ENCODE measurements at regions not wholly inside any gene's neighbourhood (a gene's known extent, or its start where the extent isn't known, plus 50 kb on each side); places are given as distances from the start of the nearest gene placed in this dataset.

DNA sequence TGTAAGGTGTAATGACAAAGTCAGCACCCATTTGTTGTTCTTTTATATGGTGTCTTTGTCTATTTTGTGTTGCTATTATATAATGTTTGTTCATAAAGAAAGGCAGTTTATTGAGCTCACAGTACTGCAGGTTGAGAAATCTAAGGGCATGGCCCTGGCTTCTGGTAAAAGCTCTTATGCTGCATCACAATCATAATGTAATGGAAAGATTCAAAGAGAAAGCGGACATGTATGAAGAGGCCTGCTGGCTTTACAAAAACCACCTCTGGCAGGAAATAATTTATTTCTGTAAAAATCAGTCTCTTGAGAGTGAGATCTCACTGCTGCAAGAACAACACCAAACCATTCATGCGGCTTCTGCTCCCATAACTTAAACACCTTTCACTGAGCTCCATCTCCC lies 746.7 kb upstream of the FAM174A start:
- no peaks in the 10 kb centered on the region for H3K9me3 ChIP-seq
- intact Hi-C loops (cut with DNase I) = no loop called here
- H3K4me3 ChIP-seq = no peak overlapping the region
- TF ChIP-seq, protein P1, sequence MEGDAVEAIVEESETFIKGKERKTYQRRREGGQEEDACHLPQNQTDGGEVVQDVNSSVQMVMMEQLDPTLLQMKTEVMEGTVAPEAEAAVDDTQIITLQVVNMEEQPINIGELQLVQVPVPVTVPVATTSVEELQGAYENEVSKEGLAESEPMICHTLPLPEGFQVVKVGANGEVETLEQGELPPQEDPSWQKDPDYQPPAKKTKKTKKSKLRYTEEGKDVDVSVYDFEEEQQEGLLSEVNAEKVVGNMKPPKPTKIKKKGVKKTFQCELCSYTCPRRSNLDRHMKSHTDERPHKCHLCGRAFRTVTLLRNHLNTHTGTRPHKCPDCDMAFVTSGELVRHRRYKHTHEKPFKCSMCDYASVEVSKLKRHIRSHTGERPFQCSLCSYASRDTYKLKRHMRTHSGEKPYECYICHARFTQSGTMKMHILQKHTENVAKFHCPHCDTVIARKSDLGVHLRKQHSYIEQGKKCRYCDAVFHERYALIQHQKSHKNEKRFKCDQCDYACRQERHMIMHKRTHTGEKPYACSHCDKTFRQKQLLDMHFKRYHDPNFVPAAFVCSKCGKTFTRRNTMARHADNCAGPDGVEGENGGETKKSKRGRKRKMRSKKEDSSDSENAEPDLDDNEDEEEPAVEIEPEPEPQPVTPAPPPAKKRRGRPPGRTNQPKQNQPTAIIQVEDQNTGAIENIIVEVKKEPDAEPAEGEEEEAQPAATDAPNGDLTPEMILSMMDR (IDR thresholded peaks at IDR 0.05) = no peak
- TF ChIP-seq POLR2A (IDR thresholded peaks at IDR 0.05) = no peak
- no peak overlapping the region for H3K27ac ChIP-seq
- DNase-seq (no peak), ATAC-seq (no peak)
- 66% methylated on average over 2 of the region's 2 CpGs for WGBS (ENCODE audit: insufficient coverage, low coverage, low lambda C conversion rate, missing lambda C conversion rate)
- H3K36me3 ChIP-seq = no peaks in the 10 kb centered on the region
- peaks cover 0 to 2% of the 10 kb centered on the region in 2 donors for H3K27me3 ChIP-seq
- no peaks in the 10 kb centered on the region for H3K4me1 ChIP-seq

DNA sequence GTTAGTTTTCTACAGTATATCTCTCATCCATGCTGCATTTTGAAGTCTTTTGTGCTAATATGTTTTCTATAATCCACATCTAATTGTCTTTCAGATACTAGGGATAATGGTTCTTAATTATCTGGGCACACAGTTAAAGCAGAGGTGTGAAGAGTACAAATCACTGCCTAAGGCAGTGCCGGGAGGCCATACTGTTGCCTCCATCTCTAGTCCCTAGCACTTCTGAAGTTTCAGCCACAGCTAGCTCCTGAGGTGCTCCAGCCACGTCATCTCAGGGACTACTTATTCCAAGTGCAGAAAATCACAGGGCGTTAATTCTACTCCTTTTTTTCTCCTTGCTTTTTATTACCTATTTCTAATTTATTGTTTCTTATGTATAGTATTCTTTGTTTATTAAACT lies 760.0 kb upstream of the FAM174A start:
- no peak for TF ChIP-seq POLR2A (IDR thresholded peaks at IDR 0.05)
- TF ChIP-seq, protein P1 (IDR thresholded peaks at IDR 0.05) = no peak
- H3K27me3 ChIP-seq = no peaks in the 10 kb centered on the region
- no peaks in the 10 kb centered on the region for H3K36me3 ChIP-seq
- H3K4me3 ChIP-seq = no peak overlapping the region
- ATAC-seq = no peak
- DNase-seq = no peak
- intact Hi-C loops (cut with DNase I) = no loop called here
- 32% methylated on average over 3 of the region's 3 CpGs for WGBS (ENCODE audit: insufficient coverage, low coverage, low lambda C conversion rate, missing lambda C conversion rate)
- peaks cover 0 to 2% (median 0%) of the 10 kb centered on the region in 4 donors for H3K9me3 ChIP-seq
- H3K27ac ChIP-seq = no peak overlapping the region
- no peaks in the 10 kb centered on the region for H3K4me1 ChIP-seq

DNA sequence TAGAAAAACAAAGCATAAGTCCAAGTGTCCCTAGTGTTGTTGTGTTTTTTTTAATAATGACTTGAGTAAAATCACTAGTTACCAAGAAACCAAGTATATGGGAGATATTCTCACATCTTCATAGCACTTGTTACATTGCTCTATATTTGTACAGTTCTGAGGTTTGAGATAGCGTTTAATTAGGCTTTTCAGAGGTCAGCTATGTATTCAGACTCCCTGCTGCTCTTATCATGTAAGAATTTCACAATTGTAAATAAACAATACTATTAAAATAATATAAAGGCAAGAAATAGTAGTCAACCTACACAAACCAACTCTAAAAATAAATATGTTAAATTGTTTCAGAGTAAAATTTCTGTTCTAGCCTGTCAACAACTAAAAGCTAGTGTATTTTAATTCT lies 761.9 kb upstream of the FAM174A start:
- TF ChIP-seq, protein P1 (IDR thresholded peaks at IDR 0.05) = no peak
- TF ChIP-seq POLR2A (IDR thresholded peaks at IDR 0.05) = no peak
- no peaks in the 10 kb centered on the region for H3K27me3 ChIP-seq
- intact Hi-C loops (cut with DNase I) = no loop called here
- no peak overlapping the region for H3K27ac ChIP-seq
- H3K4me1 ChIP-seq = no peaks in the 10 kb centered on the region
- H3K36me3 ChIP-seq = no peaks in the 10 kb centered on the region
- DNase-seq (no peak), ATAC-seq (no peak)
- H3K9me3 ChIP-seq = no peaks in the 10 kb centered on the region
- 23% methylated on average over 1 of the region's 1 CpG for WGBS (ENCODE audit: insufficient coverage, low coverage, low lambda C conversion rate, missing lambda C conversion rate)
- H3K4me3 ChIP-seq = no peak overlapping the region

DNA sequence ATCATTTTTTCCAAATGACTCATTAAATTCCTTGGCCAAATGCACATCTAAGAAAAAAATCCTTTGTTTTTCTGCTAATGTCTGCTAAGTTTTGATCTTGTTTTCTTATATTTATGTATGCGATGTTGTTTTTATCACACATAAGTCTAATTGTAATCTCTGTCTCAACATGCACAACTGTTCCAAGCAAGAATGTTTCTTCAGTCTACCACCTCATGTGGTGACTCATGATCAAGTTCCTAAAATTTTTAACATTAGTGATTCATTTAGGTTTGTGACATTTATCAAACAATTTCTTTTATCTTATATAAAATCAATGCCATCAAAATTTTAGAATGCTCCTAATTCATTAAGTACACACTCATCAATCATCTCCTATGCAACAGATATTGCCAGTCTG lies 763.9 kb upstream of the FAM174A start:
- ATAC-seq = no peak
- TF ChIP-seq POLR2A (IDR thresholded peaks at IDR 0.05) = no peak
- TF ChIP-seq, protein P1 (IDR thresholded peaks at IDR 0.05) = no peak
- WGBS (ENCODE audit: insufficient coverage, low coverage, low lambda C conversion rate, missing lambda C conversion rate) = 74% methylated on average over 1 of the region's 1 CpG

DNA sequence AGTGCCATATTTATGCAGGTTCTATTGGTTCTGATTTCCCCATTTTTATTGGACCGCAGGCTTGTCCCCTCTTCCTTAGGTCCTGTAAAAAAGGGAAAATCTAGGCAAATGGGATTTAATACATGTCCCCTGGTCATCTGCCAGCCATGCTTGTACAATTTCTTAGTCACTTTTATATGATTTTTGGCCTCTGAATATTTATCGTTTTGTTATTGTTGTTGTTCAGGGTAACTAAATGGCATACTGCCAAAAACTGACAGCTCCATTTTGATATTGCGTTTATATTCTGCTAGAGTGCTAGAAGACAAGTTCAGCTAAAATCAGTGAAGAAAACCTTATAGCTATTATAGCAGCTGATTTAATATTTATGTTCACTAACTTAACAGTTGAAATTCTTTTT lies 770.2 kb upstream of the FAM174A start:
- Histone ChIP-seq H3K9me3 (no peaks in the 10 kb centered on the region), H3K36me3 (no peaks in the 10 kb centered on the region), H3K4me3 (no peak overlapping the region), H3K27ac (no peak overlapping the region), H3K27me3 (no peaks in the 10 kb centered on the region), H3K4me1 (no peaks in the 10 kb centered on the region)
- ATAC-seq = no peak
- no peak for DNase-seq
- intact Hi-C loops (cut with DNase I) = no loop called here
- 64% methylated on average over 3 of the region's 3 CpGs for WGBS (ENCODE audit: insufficient coverage, low coverage, low lambda C conversion rate, missing lambda C conversion rate)
- TF ChIP-seq, protein P1 (IDR thresholded peaks at IDR 0.05) = no peak
- TF ChIP-seq POLR2A (IDR thresholded peaks at IDR 0.05) = no peak

More for the DNA sequence above, 763.9 kb upstream of the FAM174A start:
- Histone ChIP-seq H3K27me3 (no peaks in the 10 kb centered on the region), H3K4me3 (no peak overlapping the region), H3K27ac (no peak overlapping the region), H3K9me3 (no peaks in the 10 kb centered on the region), H3K4me1 (no peaks in the 10 kb centered on the region), H3K36me3 (no peaks in the 10 kb centered on the region)
- intact Hi-C loops (cut with DNase I) = no loop called here
- DNase-seq = no peak
